Daoy (cell line): ENCODE measurements at regions not wholly inside any gene's neighbourhood (a gene's known extent, or its start where the extent isn't known, plus 50 kb on each side); places are given as distances from the start of the nearest gene placed in this dataset.

Experiments used
- DNase-seq: peaks from one replicate; pipeline ENCODE4 v3.0.0-alpha.2; 2015; ENCODE audit warnings: low read depth

GRCh38 chr6:66949191-66949661 is 1242.2 kb upstream of the EYS start:
- no peak for DNase-seq

GRCh38 chr6:66948106-66948505 is 1241.1 kb upstream of the EYS start:
- no peak for DNase-seq

- DNase-seq, result no peak
These were observed 1233.0 kb upstream of the EYS start for GRCh38 chr6:66940003-66940402.

- no peak for DNase-seq
These were observed 1230.2 kb upstream of the EYS start for GRCh38 chr6:66937180-66937579.

- no peak for DNase-seq
These were observed 1228.6 kb upstream of the EYS start for GRCh38 chr6:66935612-66936011.

GRCh38 chr6:66931787-66932186 is 1224.8 kb upstream of the EYS start:
- no peak for DNase-seq

GRCh38 chr6:66930559-66931290 is 1223.7 kb upstream of the EYS start:
- DNase-seq, result no peak

GRCh38 chr6:66926060-66926459 is 1219.0 kb upstream of the EYS start:
- DNase-seq, result no peak

- DNase-seq, result no peak
These were observed 1206.6 kb upstream of the EYS start for GRCh38 chr6:66913657-66914056.

- DNase-seq, result no peak
These were observed 1195.4 kb upstream of the EYS start for GRCh38 chr6:66902457-66902856.

- DNase-seq, result no peak
These were observed 1193.4 kb upstream of the EYS start for GRCh38 chr6:66900133-66901083.

GRCh38 chr6:66897576-66897975 is 1190.5 kb upstream of the EYS start:
- no peak for DNase-seq

- DNase-seq, result no peak
These were observed 1189.4 kb upstream of the EYS start for GRCh38 chr6:66896415-66896814.

GRCh38 chr6:66883453-66883852 is 1176.4 kb upstream of the EYS start:
- no peak for DNase-seq

GRCh38 chr6:66866801-66867200 is 1159.8 kb upstream of the EYS start:
- no peak for DNase-seq

- no peak for DNase-seq
These were observed 1158.7 kb upstream of the EYS start for GRCh38 chr6:66865771-66866170.

GRCh38 chr6:66861007-66861541 is 1154.0 kb upstream of the EYS start:
- DNase-seq, result no peak

GRCh38 chr6:66860328-66860727 is 1153.3 kb upstream of the EYS start:
- no peak for DNase-seq

- no peak for DNase-seq
These were observed 1151.2 kb upstream of the EYS start for GRCh38 chr6:66858196-66858595.

GRCh38 chr6:66854014-66854413 is 1147.0 kb upstream of the EYS start:
- no peak for DNase-seq

- no peak for DNase-seq
These were observed 1144.9 kb upstream of the EYS start for GRCh38 chr6:66851930-66852329.

- DNase-seq, result no peak
These were observed 1142.8 kb upstream of the EYS start for GRCh38 chr6:66849843-66850242.
